PC-3 (cell line): ENCODE measurements at regions not wholly inside any gene's neighbourhood (a gene's known extent, or its start where the extent isn't known, plus 50 kb on each side); places are given as distances from the start of the nearest gene placed in this dataset.

Experiments used
- CTCF ChIP-seq: fragments of 300-600 bp; sonication (generic); conservative IDR thresholded peaks from 2 replicates; pipeline ENCODE4 v1.5.1; 2017; ENCODE audit warnings: antibody characterized with exemption, low read depth, mild to moderate bottlenecking, low read length
- EZH2phosphoT487 ChIP-seq: fragments of 300-600 bp; sonication (generic); IDR thresholded peaks from 2 replicates; pipeline ENCODE4 v1.6.1; 2018; ENCODE audit warnings: mild to moderate bottlenecking, antibody characterized with exemption, low read length, borderline replicate concordance

- TF ChIP-seq CTCF, result no peak
- no peak for TF ChIP-seq EZH2phosphoT487
Measured at GRCh38 chr1:94600556-94600955, 59.0 kb upstream of the F3 start.
